ENCODE measurements at regions not wholly inside any gene's neighbourhood (a gene's known extent, or its start where the extent isn't known, plus 50 kb on each side); places are given as distances from the start of the nearest gene placed in this dataset.

GRCh38 chr22:46039535-46039934 is 62.6 kb upstream of the WNT7B start:
- Histone ChIP-seq H3K4me3 (no peak overlapping the region), H3K9me3 (no peaks in the 10 kb centered on the region), H3K27ac (no peak overlapping the region), H3K4me1 (peaks cover 12% of the 10 kb centered on the region), H3K27me3 (no peaks in the 10 kb centered on the region), H3K36me3 (no peaks in the 10 kb centered on the region), H3K9ac (ENCODE audit: low read depth in 2 of 2, low read length in 2 of 2) (no peak overlapping the region)
- TF ChIP-seq, protein P1, sequence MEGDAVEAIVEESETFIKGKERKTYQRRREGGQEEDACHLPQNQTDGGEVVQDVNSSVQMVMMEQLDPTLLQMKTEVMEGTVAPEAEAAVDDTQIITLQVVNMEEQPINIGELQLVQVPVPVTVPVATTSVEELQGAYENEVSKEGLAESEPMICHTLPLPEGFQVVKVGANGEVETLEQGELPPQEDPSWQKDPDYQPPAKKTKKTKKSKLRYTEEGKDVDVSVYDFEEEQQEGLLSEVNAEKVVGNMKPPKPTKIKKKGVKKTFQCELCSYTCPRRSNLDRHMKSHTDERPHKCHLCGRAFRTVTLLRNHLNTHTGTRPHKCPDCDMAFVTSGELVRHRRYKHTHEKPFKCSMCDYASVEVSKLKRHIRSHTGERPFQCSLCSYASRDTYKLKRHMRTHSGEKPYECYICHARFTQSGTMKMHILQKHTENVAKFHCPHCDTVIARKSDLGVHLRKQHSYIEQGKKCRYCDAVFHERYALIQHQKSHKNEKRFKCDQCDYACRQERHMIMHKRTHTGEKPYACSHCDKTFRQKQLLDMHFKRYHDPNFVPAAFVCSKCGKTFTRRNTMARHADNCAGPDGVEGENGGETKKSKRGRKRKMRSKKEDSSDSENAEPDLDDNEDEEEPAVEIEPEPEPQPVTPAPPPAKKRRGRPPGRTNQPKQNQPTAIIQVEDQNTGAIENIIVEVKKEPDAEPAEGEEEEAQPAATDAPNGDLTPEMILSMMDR (IDR thresholded peaks at IDR 0.05), result no peak
- intact Hi-C loops (cut with DNase I), result no loop called here
- no peak for DNase-seq

- no peaks in the 10 kb centered on the region for H3K36me3 ChIP-seq
- TF ChIP-seq, protein P1 (IDR thresholded peaks at IDR 0.05), result no peak
- H3K9ac ChIP-seq (ENCODE audit: low read depth in 2 of 2, low read length in 2 of 2), result no peak overlapping the region
- no peaks in the 10 kb centered on the region for H3K27me3 ChIP-seq
- no peak overlapping the region for H3K4me3 ChIP-seq
- DNase-seq, result no peak
- intact Hi-C loops (cut with DNase I), result no loop called here
- no peaks in the 10 kb centered on the region for H3K9me3 ChIP-seq
- peaks cover 12% of the 10 kb centered on the region for H3K4me1 ChIP-seq
- H3K27ac ChIP-seq, result peak overlapping the region; percentile 19
Observed at GRCh38 chr22:46040471-46041465, 63.8 kb upstream of the WNT7B start.

DNA sequence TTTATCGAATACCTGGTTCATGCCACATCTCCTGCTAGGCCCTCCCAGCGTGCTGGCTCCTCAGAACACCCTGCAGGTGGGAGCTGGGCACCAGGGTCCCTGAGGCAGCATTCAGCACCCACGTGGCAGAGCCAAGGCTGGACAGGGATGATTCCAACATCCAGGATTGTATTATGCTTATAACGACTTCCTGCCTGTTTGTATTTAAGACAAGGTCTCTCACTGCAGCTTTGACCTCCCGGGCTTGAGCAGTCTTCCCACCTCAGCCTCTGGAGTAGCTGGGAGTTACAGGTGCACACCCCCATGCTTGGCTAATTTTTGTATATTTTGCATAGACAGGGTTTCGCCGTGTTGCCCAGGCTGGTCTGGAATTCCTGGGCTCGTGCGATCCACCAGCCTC is 64.7 kb upstream of the WNT7B start:
- Histone ChIP-seq H3K27me3 (no peaks in the 10 kb centered on the region), H3K36me3 (no peaks in the 10 kb centered on the region), H3K9ac (ENCODE audit: low read depth in 2 of 2, low read length in 2 of 2) (no peak overlapping the region), H3K4me1 (peaks cover 8% of the 10 kb centered on the region), H3K9me3 (no peaks in the 10 kb centered on the region), H3K27ac (no peak overlapping the region), H3K4me3 (no peak overlapping the region)
- TF ChIP-seq, protein P1 (IDR thresholded peaks at IDR 0.05), result no peak
- peak; percentile 15 for DNase-seq
- intact Hi-C loops (cut with DNase I), result no loop called here

GRCh38 chr22:46042786-46043185 is 65.8 kb upstream of the WNT7B start:
- peaks cover 4% of the 10 kb centered on the region for H3K4me1 ChIP-seq
- no peak overlapping the region for H3K4me3 ChIP-seq
- intact Hi-C loops (cut with DNase I), result no loop called here
- H3K9me3 ChIP-seq, result no peaks in the 10 kb centered on the region
- no peak for DNase-seq
- H3K27me3 ChIP-seq, result no peaks in the 10 kb centered on the region
- peak overlapping the region; percentile 89 for H3K27ac ChIP-seq
- no peaks in the 10 kb centered on the region for H3K36me3 ChIP-seq
- H3K9ac ChIP-seq (ENCODE audit: low read depth in 2 of 2, low read length in 2 of 2), result peak overlapping the region in 1 of 2 donors; percentile 61
- TF ChIP-seq, protein P1 (IDR thresholded peaks at IDR 0.05), result no peak

- TF ChIP-seq, protein P1 (IDR thresholded peaks at IDR 0.05), result no peak
- Histone ChIP-seq H3K9ac (ENCODE audit: low read depth in 2 of 2, low read length in 2 of 2) (peak overlapping the region; percentile 95), H3K4me3 (no peak overlapping the region), H3K9me3 (no peaks in the 10 kb centered on the region), H3K27ac (peak overlapping the region; percentile 89), H3K36me3 (no peaks in the 10 kb centered on the region), H3K4me1 (peaks cover 4% of the 10 kb centered on the region), H3K27me3 (no peaks in the 10 kb centered on the region)
- intact Hi-C loops (cut with DNase I), result no loop called here
- DNase-seq, result no peak
Observed at GRCh38 chr22:46043339-46043738, 66.4 kb upstream of the WNT7B start.

All from colonic mucosa (tissue), 4 donors.